ENCODE measurements at regions not wholly inside any gene's neighbourhood (a gene's known extent, or its start where the extent isn't known, plus 50 kb on each side); places are given as distances from the start of the nearest gene placed in this dataset.

DNA sequence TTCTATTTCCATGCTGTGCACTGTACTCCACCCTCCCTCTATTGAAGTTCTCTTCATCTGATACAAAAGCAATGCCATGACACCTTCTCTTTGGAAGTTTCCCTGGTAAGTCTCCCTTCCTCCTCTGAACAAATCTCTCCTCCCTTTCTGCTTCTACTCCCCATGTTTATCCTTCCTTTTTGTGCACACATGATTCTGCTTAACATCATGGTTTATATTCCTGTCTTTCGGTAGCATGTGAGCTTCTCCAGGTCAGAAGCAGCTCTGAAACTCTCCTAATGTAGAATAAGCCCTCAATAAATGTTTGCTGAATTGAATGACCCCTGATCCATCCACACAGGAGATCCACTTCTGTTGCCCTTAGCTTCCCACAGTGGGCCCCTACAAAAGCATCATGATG is 328.6 kb downstream of the PLPP3 start:
- TF ChIP-seq POLR2A (IDR thresholded peaks at IDR 0.05; ENCODE audit: low read length) (no peak), GATA1 (IDR thresholded peaks at IDR 0.05; ENCODE audit: low read depth, low read length) (no peak)

Measured in erythroblast (primary cell).